Esophagus squamous epithelium (tissue), 4 donors: ENCODE measurements at regions not wholly inside any gene's neighbourhood (a gene's known extent, or its start where the extent isn't known, plus 50 kb on each side); places are given as distances from the start of the nearest gene placed in this dataset.

Experiments used
- POLR2A ChIP-seq, 4 donors: fragments of 450-650 bp; IDR thresholded peaks; one replicate each; pipeline ENCODE4 v1.6.1; 2017; ENCODE audit warnings: antibody characterized with exemption in 4 of 4, mild to moderate bottlenecking in 4 of 4, moderate library complexity in 3 of 4
- TF ChIP-seq, protein P1 (sequence below), 6 experiments: fragments of 450-650 bp in 4 of 6; fragments of 200-600 bp in 2 of 6; sonication (generic) in 2 of 6; IDR thresholded peaks; one replicate each; pipeline ENCODE4 v1.5.1; 2016 to 2019; ENCODE audit warnings: antibody characterized with exemption in 6 of 6, mild to moderate bottlenecking in 4 of 6, moderate library complexity in 4 of 6

DNA sequence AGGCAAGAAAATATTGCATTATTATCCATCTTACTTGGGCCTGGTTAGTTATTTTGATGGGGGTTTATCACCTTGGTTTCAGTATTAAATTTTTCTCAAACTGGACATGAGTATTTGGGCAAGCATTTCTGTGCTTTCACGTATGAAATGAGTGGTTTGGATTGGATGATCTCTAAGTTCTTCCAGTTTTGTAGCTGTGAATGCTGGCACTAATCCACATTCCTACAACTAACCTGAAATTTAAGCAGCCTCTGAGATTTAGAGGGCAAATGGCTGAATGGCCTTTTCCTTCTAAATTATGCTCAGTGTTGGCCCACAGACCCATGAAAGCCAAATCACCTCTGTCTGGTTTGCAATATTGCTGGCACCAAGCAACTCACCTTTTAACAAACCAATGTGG is 475.0 kb upstream of the B3GALT2 start:
- no peak for TF ChIP-seq POLR2A (IDR thresholded peaks at IDR 0.05)
- TF ChIP-seq, protein P1, sequence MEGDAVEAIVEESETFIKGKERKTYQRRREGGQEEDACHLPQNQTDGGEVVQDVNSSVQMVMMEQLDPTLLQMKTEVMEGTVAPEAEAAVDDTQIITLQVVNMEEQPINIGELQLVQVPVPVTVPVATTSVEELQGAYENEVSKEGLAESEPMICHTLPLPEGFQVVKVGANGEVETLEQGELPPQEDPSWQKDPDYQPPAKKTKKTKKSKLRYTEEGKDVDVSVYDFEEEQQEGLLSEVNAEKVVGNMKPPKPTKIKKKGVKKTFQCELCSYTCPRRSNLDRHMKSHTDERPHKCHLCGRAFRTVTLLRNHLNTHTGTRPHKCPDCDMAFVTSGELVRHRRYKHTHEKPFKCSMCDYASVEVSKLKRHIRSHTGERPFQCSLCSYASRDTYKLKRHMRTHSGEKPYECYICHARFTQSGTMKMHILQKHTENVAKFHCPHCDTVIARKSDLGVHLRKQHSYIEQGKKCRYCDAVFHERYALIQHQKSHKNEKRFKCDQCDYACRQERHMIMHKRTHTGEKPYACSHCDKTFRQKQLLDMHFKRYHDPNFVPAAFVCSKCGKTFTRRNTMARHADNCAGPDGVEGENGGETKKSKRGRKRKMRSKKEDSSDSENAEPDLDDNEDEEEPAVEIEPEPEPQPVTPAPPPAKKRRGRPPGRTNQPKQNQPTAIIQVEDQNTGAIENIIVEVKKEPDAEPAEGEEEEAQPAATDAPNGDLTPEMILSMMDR (IDR thresholded peaks at IDR 0.05) = no peak
